Upper lobe of left lung (tissue), 4 donors: ENCODE measurements at regions not wholly inside any gene's neighbourhood (a gene's known extent, or its start where the extent isn't known, plus 50 kb on each side); places are given as distances from the start of the nearest gene placed in this dataset.

Experiments used
- POLR2A ChIP-seq, 4 donors: fragments of 450-650 bp; IDR thresholded peaks; one replicate each; pipeline ENCODE4 v1.5.1; 2016 to 2017; ENCODE audit warnings: antibody characterized with exemption in 4 of 4, mild to moderate bottlenecking in 2 of 4
- TF ChIP-seq, protein P1 (sequence below), 6 experiments: fragments of 450-650 bp in 4 of 6; fragments of 200-600 bp in 2 of 6; sonication (generic) in 2 of 6; IDR thresholded peaks; one replicate each; pipeline ENCODE4 v1.5.1; 2016 to 2019; ENCODE audit warnings: antibody characterized with exemption in 6 of 6

DNA sequence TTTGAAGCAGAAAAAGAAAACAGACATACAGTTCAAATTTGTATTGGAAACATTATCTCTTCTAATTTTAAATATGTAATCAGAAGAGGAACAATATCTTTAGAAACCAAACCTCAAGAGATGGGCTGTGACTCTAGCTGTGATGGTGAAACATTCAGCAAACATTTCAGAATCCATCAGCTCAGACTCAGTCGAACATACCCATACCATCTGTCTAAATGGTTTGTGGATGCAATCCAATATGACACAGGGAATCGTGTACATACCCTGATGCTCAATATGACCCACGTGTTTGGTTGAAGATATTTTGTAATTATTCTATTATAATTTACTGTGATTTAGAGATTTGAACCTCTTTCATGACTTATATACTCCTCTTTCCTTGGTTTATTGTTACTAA is 665.2 kb upstream of the CDH8 start:
- TF ChIP-seq POLR2A (IDR thresholded peaks at IDR 0.05): no peak
- TF ChIP-seq, protein P1, sequence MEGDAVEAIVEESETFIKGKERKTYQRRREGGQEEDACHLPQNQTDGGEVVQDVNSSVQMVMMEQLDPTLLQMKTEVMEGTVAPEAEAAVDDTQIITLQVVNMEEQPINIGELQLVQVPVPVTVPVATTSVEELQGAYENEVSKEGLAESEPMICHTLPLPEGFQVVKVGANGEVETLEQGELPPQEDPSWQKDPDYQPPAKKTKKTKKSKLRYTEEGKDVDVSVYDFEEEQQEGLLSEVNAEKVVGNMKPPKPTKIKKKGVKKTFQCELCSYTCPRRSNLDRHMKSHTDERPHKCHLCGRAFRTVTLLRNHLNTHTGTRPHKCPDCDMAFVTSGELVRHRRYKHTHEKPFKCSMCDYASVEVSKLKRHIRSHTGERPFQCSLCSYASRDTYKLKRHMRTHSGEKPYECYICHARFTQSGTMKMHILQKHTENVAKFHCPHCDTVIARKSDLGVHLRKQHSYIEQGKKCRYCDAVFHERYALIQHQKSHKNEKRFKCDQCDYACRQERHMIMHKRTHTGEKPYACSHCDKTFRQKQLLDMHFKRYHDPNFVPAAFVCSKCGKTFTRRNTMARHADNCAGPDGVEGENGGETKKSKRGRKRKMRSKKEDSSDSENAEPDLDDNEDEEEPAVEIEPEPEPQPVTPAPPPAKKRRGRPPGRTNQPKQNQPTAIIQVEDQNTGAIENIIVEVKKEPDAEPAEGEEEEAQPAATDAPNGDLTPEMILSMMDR (IDR thresholded peaks at IDR 0.05): no peak
